Activated T-cell treated with anti-CD3 and anti-CD28 coated beads for 1 hour (primary cell): ENCODE measurements at regions not wholly inside any gene's neighbourhood (a gene's known extent, or its start where the extent isn't known, plus 50 kb on each side); places are given as distances from the start of the nearest gene placed in this dataset.

Experiments
- DNase-seq: peaks from one replicate; pipeline ENCODE4 v3.0.0-alpha.2; 2020; ENCODE audit warnings: low read depth

GRCh38 chr10:4581929-4582328 lies 244.1 kb upstream of the AKR1E2 start:
- no peak for DNase-seq

GRCh38 chr10:4579844-4580243 lies 246.2 kb upstream of the AKR1E2 start:
- no peak for DNase-seq

- DNase-seq, result no peak
Observed at GRCh38 chr10:4576206-4576605, 249.8 kb upstream of the AKR1E2 start.

- no peak for DNase-seq
Observed at GRCh38 chr10:4569151-4569550, 256.9 kb upstream of the AKR1E2 start.

- no peak for DNase-seq
Observed at GRCh38 chr10:4568731-4569130, 257.3 kb upstream of the AKR1E2 start.

GRCh38 chr10:4568086-4568485 lies 257.9 kb upstream of the AKR1E2 start:
- no peak for DNase-seq

- DNase-seq, result no peak
Observed at GRCh38 chr10:4567637-4568036, 258.4 kb upstream of the AKR1E2 start.

GRCh38 chr10:4566011-4566410 lies 260.0 kb upstream of the AKR1E2 start:
- DNase-seq, result no peak

- no peak for DNase-seq
Observed at GRCh38 chr10:4561296-4561695, 264.7 kb upstream of the AKR1E2 start.

GRCh38 chr10:4557469-4557868 lies 268.5 kb upstream of the AKR1E2 start:
- DNase-seq, result no peak

- no peak for DNase-seq
Observed at GRCh38 chr10:4556527-4556926, 269.5 kb upstream of the AKR1E2 start.

- no peak for DNase-seq
Observed at GRCh38 chr10:4555920-4556319, 270.1 kb upstream of the AKR1E2 start.

- no peak for DNase-seq
Observed at GRCh38 chr10:4549139-4549653, 276.8 kb upstream of the AKR1E2 start.

- DNase-seq, result no peak
Observed at GRCh38 chr10:4546931-4547330, 279.1 kb upstream of the AKR1E2 start.

- no peak for DNase-seq
Observed at GRCh38 chr10:4546500-4546899, 279.5 kb upstream of the AKR1E2 start.

GRCh38 chr10:4545062-4545461 lies 280.9 kb upstream of the AKR1E2 start:
- no peak for DNase-seq

GRCh38 chr10:4543938-4544533 lies 282.0 kb upstream of the AKR1E2 start:
- DNase-seq, result no peak

GRCh38 chr10:4541292-4541691 lies 284.7 kb upstream of the AKR1E2 start:
- DNase-seq, result no peak

- DNase-seq, result no peak
Observed at GRCh38 chr10:4538016-4538415, 288.0 kb upstream of the AKR1E2 start.

GRCh38 chr10:4535521-4535920 lies 290.5 kb upstream of the AKR1E2 start:
- DNase-seq, result no peak

- no peak for DNase-seq
Observed at GRCh38 chr10:4533621-4534020, 292.4 kb upstream of the AKR1E2 start.

- DNase-seq, result no peak
Observed at GRCh38 chr10:4532976-4533375, 293.0 kb upstream of the AKR1E2 start.

- DNase-seq, result no peak
Observed at GRCh38 chr10:4532467-4532866, 293.5 kb upstream of the AKR1E2 start.

GRCh38 chr10:4532011-4532410 lies 294.0 kb upstream of the AKR1E2 start:
- no peak for DNase-seq

- DNase-seq, result no peak
Observed at GRCh38 chr10:4529266-4529665, 296.7 kb upstream of the AKR1E2 start.
